HG03175 (cell line): ENCODE measurements at regions not wholly inside any gene's neighbourhood (a gene's known extent, or its start where the extent isn't known, plus 50 kb on each side); places are given as distances from the start of the nearest gene placed in this dataset.
"Not testable (repeated sequence)": the region's sequence is repeated elsewhere in the genome, so short reads cannot be mapped to it uniquely, and the experiment has no call there.

Source experiments
- ATAC-seq: cut with Tn5 transposase; IDR thresholded peaks from one replicate; pipeline ENCODE4 v1.9.1; 2021; ENCODE audit warnings: mild to moderate bottlenecking, moderate library complexity; ENCODE audit not compliant: unreplicated experiment

- ATAC-seq: no peak
Measured at GRCh38 chr4:85153221-85153620, 186.7 kb upstream of the WDFY3 start.

GRCh38 chr4:85154591-85154990 lies 188.1 kb upstream of the WDFY3 start:
- ATAC-seq: no peak

GRCh38 chr4:85165808-85166207 lies 199.3 kb upstream of the WDFY3 start:
- ATAC-seq: no peak

- no peak for ATAC-seq
Measured at GRCh38 chr4:85166318-85166717, 199.8 kb upstream of the WDFY3 start.

- ATAC-seq: no peak
Measured at GRCh38 chr4:85168234-85168834, 201.8 kb upstream of the WDFY3 start.

- no peak for ATAC-seq
Measured at GRCh38 chr4:85170241-85170640, 203.8 kb upstream of the WDFY3 start.

- ATAC-seq: no peak
Measured at GRCh38 chr4:85175190-85175589, 208.7 kb upstream of the WDFY3 start.

GRCh38 chr4:85177092-85177491 lies 210.6 kb upstream of the WDFY3 start:
- no peak for ATAC-seq

GRCh38 chr4:85177679-85178078 lies 211.2 kb upstream of the WDFY3 start:
- no peak for ATAC-seq

GRCh38 chr4:85180533-85180932 lies 214.0 kb upstream of the WDFY3 start:
- ATAC-seq: no peak

GRCh38 chr4:85187106-85187505 lies 220.6 kb upstream of the WDFY3 start:
- no peak for ATAC-seq

- ATAC-seq: not testable (repeated sequence)
Measured at GRCh38 chr4:85196015-85196414, 229.5 kb upstream of the WDFY3 start.

GRCh38 chr4:85200106-85200505 lies 233.6 kb upstream of the WDFY3 start:
- no peak for ATAC-seq

- no peak for ATAC-seq
Measured at GRCh38 chr4:85209161-85209560, 242.7 kb upstream of the WDFY3 start.

- no peak for ATAC-seq
Measured at GRCh38 chr4:85210353-85210752, 243.9 kb upstream of the WDFY3 start.

GRCh38 chr4:85216571-85216970 lies 250.1 kb upstream of the WDFY3 start:
- not testable (repeated sequence) for ATAC-seq

GRCh38 chr4:85218756-85219155 lies 252.3 kb upstream of the WDFY3 start:
- no peak for ATAC-seq

- no peak for ATAC-seq
Measured at GRCh38 chr4:85221606-85222005, 253.3 kb upstream of the ARHGAP24 start.

- ATAC-seq: no peak
Measured at GRCh38 chr4:85222561-85222960, 252.4 kb upstream of the ARHGAP24 start.

GRCh38 chr4:85228264-85228663 lies 246.7 kb upstream of the ARHGAP24 start:
- ATAC-seq: no peak

GRCh38 chr4:85233516-85233915 lies 241.4 kb upstream of the ARHGAP24 start:
- no peak for ATAC-seq

GRCh38 chr4:85243857-85244256 lies 231.1 kb upstream of the ARHGAP24 start:
- no peak for ATAC-seq

GRCh38 chr4:85244638-85245037 lies 230.3 kb upstream of the ARHGAP24 start:
- ATAC-seq: no peak
